Suprapubic skin (tissue), 4 donors: ENCODE measurements at regions not wholly inside any gene's neighbourhood (a gene's known extent, or its start where the extent isn't known, plus 50 kb on each side); places are given as distances from the start of the nearest gene placed in this dataset.
"Not testable (repeated sequence)": the region's sequence is repeated elsewhere in the genome, so short reads cannot be mapped to it uniquely, and the experiment has no call there.

Experiments
- DNase-seq, 2 donors: peaks; one replicate each; pipeline ENCODE4 v3.0.0-alpha.2; 2019; ENCODE audit warnings: low spot score in 2 of 2
- H3K27ac ChIP-seq: fragments of 200-600 bp; sonication (generic); one replicate; pipeline ENCODE4 v1.5.1; 2019
- H3K27me3 ChIP-seq: fragments of 200-600 bp; sonication (generic); one replicate; pipeline ENCODE4 v1.5.1; 2019
- H3K36me3 ChIP-seq: fragments of 200-600 bp; sonication (generic); one replicate; pipeline ENCODE4 v1.5.1; 2019
- H3K4me1 ChIP-seq: fragments of 200-600 bp; sonication (generic); one replicate; pipeline ENCODE4 v1.5.1; 2019
- H3K4me3 ChIP-seq: fragments of 200-600 bp; sonication (generic); one replicate; pipeline ENCODE4 v1.5.1; 2019; ENCODE audit warnings: mild to moderate bottlenecking
- H3K9me3 ChIP-seq: fragments of 200-600 bp; sonication (generic); one replicate; pipeline ENCODE4 v1.5.1; 2019
- CTCF ChIP-seq, 2 donors: fragments of 200-600 bp in 1 of 2; fragments of 450-650 bp in 1 of 2; sonication (generic) in 1 of 2; IDR thresholded peaks; one replicate each; pipeline ENCODE4 v1.5.1; 2016 to 2019; ENCODE audit warnings: antibody characterized with exemption in 2 of 2, mild to moderate bottlenecking in 1 of 2, moderate library complexity in 1 of 2
- EP300 ChIP-seq: sonication (generic); formaldehyde crosslinking; IDR thresholded peaks from one replicate; pipeline ENCODE4 v1.6.1; 2017; ENCODE audit warnings: antibody characterized with exemption
- POLR2A ChIP-seq, 2 donors: fragments of 450-650 bp; IDR thresholded peaks; one replicate each; pipeline ENCODE4 v1.6.1; 2017; ENCODE audit warnings: antibody characterized with exemption in 2 of 2, mild to moderate bottlenecking in 2 of 2, moderate library complexity in 2 of 2
- POLR2AphosphoS5 ChIP-seq, 3 donors: sonication (generic); formaldehyde crosslinking; IDR thresholded peaks; one replicate each; pipeline ENCODE4 v1.6.1; 2017; ENCODE audit warnings: antibody characterized with exemption in 3 of 3
- WGBS: methylation state at CpG from one replicate; pipeline ENCODE4 v1.1.5; 2018; 5-methylcytosine and 5-hydroxymethylcytosine counted together

- no peak for DNase-seq
- H3K36me3 ChIP-seq: no peaks in the 10 kb centered on the region
- no peaks in the 10 kb centered on the region for H3K4me1 ChIP-seq
- no peak overlapping the region for H3K4me3 ChIP-seq
- 85% methylated on average over 9 of the region's 9 CpGs for WGBS
- H3K27ac ChIP-seq: no peak overlapping the region
- H3K27me3 ChIP-seq: no peaks in the 10 kb centered on the region
- no peaks in the 10 kb centered on the region for H3K9me3 ChIP-seq
- no peak for TF ChIP-seq POLR2A (IDR thresholded peaks at IDR 0.05)
- no peak for TF ChIP-seq CTCF (IDR thresholded peaks at IDR 0.05)
- no peak for TF ChIP-seq EP300
- no peak for TF ChIP-seq POLR2AphosphoS5 (IDR thresholded peaks at IDR 0.05)
Measured at GRCh38 chr21:14677639-14678179, 131.6 kb upstream of the SAMSN1 start.

GRCh38 chr21:14677013-14677412 is 130.9 kb upstream of the SAMSN1 start:
- Histone ChIP-seq H3K27ac (no peak overlapping the region), H3K36me3 (no peaks in the 10 kb centered on the region), H3K9me3 (no peaks in the 10 kb centered on the region), H3K4me1 (no peaks in the 10 kb centered on the region), H3K27me3 (no peaks in the 10 kb centered on the region), H3K4me3 (no peak overlapping the region)
- TF ChIP-seq POLR2AphosphoS5 (IDR thresholded peaks at IDR 0.05): no peak
- DNase-seq: no peak

- 50% methylated on average over 7 of the region's 7 CpGs for WGBS
- no peaks in the 10 kb centered on the region for H3K9me3 ChIP-seq
- no peaks in the 10 kb centered on the region for H3K27me3 ChIP-seq
- no peaks in the 10 kb centered on the region for H3K36me3 ChIP-seq
- no peak overlapping the region for H3K27ac ChIP-seq
- no peak for DNase-seq
- no peaks in the 10 kb centered on the region for H3K4me1 ChIP-seq
- no peak overlapping the region for H3K4me3 ChIP-seq
- TF ChIP-seq CTCF (IDR thresholded peaks at IDR 0.05): no peak
- TF ChIP-seq EP300: no peak
- no peak for TF ChIP-seq POLR2AphosphoS5 (IDR thresholded peaks at IDR 0.05)
- TF ChIP-seq POLR2A (IDR thresholded peaks at IDR 0.05): no peak
Measured at GRCh38 chr21:14675774-14676530, 129.8 kb upstream of the SAMSN1 start.

- H3K36me3 ChIP-seq: no peaks in the 10 kb centered on the region
- no peaks in the 10 kb centered on the region for H3K9me3 ChIP-seq
- 40% methylated on average over 3 of the region's 3 CpGs for WGBS
- no peak overlapping the region for H3K27ac ChIP-seq
- DNase-seq: no peak
- no peaks in the 10 kb centered on the region for H3K27me3 ChIP-seq
- H3K4me1 ChIP-seq: no peaks in the 10 kb centered on the region
- no peak for TF ChIP-seq POLR2AphosphoS5 (IDR thresholded peaks at IDR 0.05)
- H3K4me3 ChIP-seq: no peak overlapping the region
Measured at GRCh38 chr21:14673649-14674048, 127.5 kb upstream of the SAMSN1 start.

- Histone ChIP-seq H3K4me1 (no peaks in the 10 kb centered on the region), H3K36me3 (no peaks in the 10 kb centered on the region), H3K4me3 (no peak overlapping the region), H3K27ac (no peak overlapping the region), H3K27me3 (no peaks in the 10 kb centered on the region), H3K9me3 (no peaks in the 10 kb centered on the region)
- DNase-seq: no peak
- 66% methylated on average over 1 of the region's 1 CpG for WGBS
- TF ChIP-seq CTCF (IDR thresholded peaks at IDR 0.05) (no peak), POLR2AphosphoS5 (IDR thresholded peaks at IDR 0.05) (no peak), EP300 (no peak), POLR2A (IDR thresholded peaks at IDR 0.05) (no peak)
Measured at GRCh38 chr21:14672466-14672865, 126.4 kb upstream of the SAMSN1 start.

- TF ChIP-seq POLR2A (IDR thresholded peaks at IDR 0.05) (no peak), CTCF (IDR thresholded peaks at IDR 0.05) (no peak), POLR2AphosphoS5 (IDR thresholded peaks at IDR 0.05) (no peak), EP300 (no peak)
- Histone ChIP-seq H3K4me1 (no peaks in the 10 kb centered on the region), H3K27me3 (no peaks in the 10 kb centered on the region), H3K36me3 (no peaks in the 10 kb centered on the region), H3K9me3 (no peaks in the 10 kb centered on the region), H3K27ac (no peak overlapping the region), H3K4me3 (no peak overlapping the region)
- no peak for DNase-seq
- 88% methylated on average over 2 of the region's 2 CpGs for WGBS
Measured at GRCh38 chr21:14670409-14670808, 124.3 kb upstream of the SAMSN1 start.

- not testable (repeated sequence) for H3K4me1 ChIP-seq, H3K4me3 ChIP-seq, H3K27me3 ChIP-seq, H3K27ac ChIP-seq, DNase-seq, H3K9me3 ChIP-seq, H3K36me3 ChIP-seq
- 96% methylated on average over 3 of the region's 3 CpGs for WGBS
Measured at GRCh38 chr21:14669092-14669491, 123.0 kb upstream of the SAMSN1 start.
